PC-3 (cell line): ENCODE measurements at regions not wholly inside any gene's neighbourhood (a gene's known extent, or its start where the extent isn't known, plus 50 kb on each side); places are given as distances from the start of the nearest gene placed in this dataset.
"Not testable (repeated sequence)": the region's sequence is repeated elsewhere in the genome, so short reads cannot be mapped to it uniquely, and the experiment has no call there.

Experiments used
- ATAC-seq: fragments of 200-7000 bp; cut with Tn5 transposase; 2 replicates; pipeline ENCODE4 v1.9.1; 2020; ENCODE audit warnings: mild to moderate bottlenecking, moderate library complexity
- BruUV-seq: library from RNA; stranded (reverse); fragments of 400-500 nt; replicated peaks from 2 replicates; lab custom pipeline; 2021; lab: Mats Ljungman, UMichigan
- CTCF ChIA-PET: fragments of 300-600 bp; sonication (Branson Sonifier 250); formaldehyde crosslinking; loops from one replicate; lab custom pipeline; 2022; ENCODE audit warnings: antibody characterized with exemption; lab: Charles Lee
- POLR2A ChIA-PET: fragments of 300-600 bp; sonication (Branson Sonifier 250); formaldehyde crosslinking; loops from one replicate; lab custom pipeline; 2022; ENCODE audit warnings: antibody characterized with exemption; ENCODE audit not compliant: unreplicated experiment; lab: Charles Lee
- DNase-seq: peaks from one replicate; pipeline ENCODE4 v3.0.0-alpha.2; 2015
- H2AFZ ChIP-seq: fragments of 300-600 bp; sonication (generic); 2 replicates; pipeline ENCODE4 v1.6.0; 2016; ENCODE audit warnings: antibody characterized with exemption, low read length
- H3F3A ChIP-seq: fragments of 300-600 bp; sonication (generic); one replicate; pipeline ENCODE4 v1.6.0; 2017; ENCODE audit warnings: antibody characterized with exemption, low read length, control low read depth, mild to moderate bottlenecking; ENCODE audit not compliant: unreplicated experiment
- H3K27ac ChIP-seq: fragments of 300-600 bp; sonication (generic); 2 replicates; pipeline ENCODE4 v1.5.1; 2016; ENCODE audit warnings: mild to moderate bottlenecking, low read length
- H3K27me3 ChIP-seq: fragments of 300-600 bp; sonication (generic); 2 replicates; pipeline ENCODE4 v1.6.1; 2016; ENCODE audit warnings: low read length, mixed read lengths
- H3K36me3 ChIP-seq: fragments of 300-600 bp; sonication (generic); 2 replicates; pipeline ENCODE4 v1.6.1; 2016; ENCODE audit warnings: low read depth, mixed run types, low read length, mixed read lengths
- H3K4me1 ChIP-seq: fragments of 300-600 bp; sonication (generic); 2 replicates; pipeline ENCODE4 v1.5.1; 2016; ENCODE audit warnings: low read length; ENCODE audit not compliant: insufficient read depth
- H3K4me2 ChIP-seq: fragments of 300-600 bp; sonication (generic); 2 replicates; pipeline ENCODE4 v1.6.0; 2016; ENCODE audit warnings: low read length
- H3K4me3 ChIP-seq: fragments of 300-600 bp; sonication (generic); 2 replicates; pipeline ENCODE4 v1.5.1; 2016; ENCODE audit warnings: mild to moderate bottlenecking, low read length, mixed read lengths
- H3K79me2 ChIP-seq: fragments of 300-600 bp; sonication (generic); 2 replicates; pipeline ENCODE4 v1.6.1; 2017; ENCODE audit warnings: low read length, mixed read lengths
- H3K9ac ChIP-seq: fragments of 300-600 bp; sonication (generic); 2 replicates; pipeline ENCODE4 v1.6.0; 2016; ENCODE audit warnings: mild to moderate bottlenecking, low read length
- H3K9me2 ChIP-seq: fragments of 300-600 bp; sonication (generic); replicated peaks from 2 replicates; pipeline ENCODE4 v1.6.1; 2016; ENCODE audit warnings: mixed run types, low read length, mixed read lengths
- H3K9me3 ChIP-seq: fragments of 300-600 bp; sonication (generic); 2 replicates; pipeline ENCODE4 v1.6.1; 2016; ENCODE audit warnings: low read length, mixed read lengths
- H4K20me1 ChIP-seq: fragments of 300-600 bp; sonication (generic); 2 replicates; pipeline ENCODE4 v1.6.1; 2016; ENCODE audit warnings: low read length, mixed read lengths
- CTCF ChIP-seq: fragments of 300-600 bp; sonication (generic); conservative IDR thresholded peaks from 2 replicates; pipeline ENCODE4 v1.5.1; 2017; ENCODE audit warnings: antibody characterized with exemption, low read depth, mild to moderate bottlenecking, low read length
- EZH2 ChIP-seq: fragments of 300-600 bp; sonication (generic); IDR thresholded peaks from one replicate; pipeline ENCODE4 v1.6.1; 2017; ENCODE audit warnings: antibody characterized with exemption, mild to moderate bottlenecking, low read length; ENCODE audit not compliant: unreplicated experiment
- EZH2phosphoT487 ChIP-seq: fragments of 300-600 bp; sonication (generic); IDR thresholded peaks from 2 replicates; pipeline ENCODE4 v1.6.1; 2018; ENCODE audit warnings: mild to moderate bottlenecking, antibody characterized with exemption, low read length, borderline replicate concordance
- intact Hi-C: fragments of 100-400 bp; cut with micrococcal nuclease; formaldehyde crosslinking; loops from 2 replicates; pipeline ENCODE4 v1.9.0; 2023

GRCh38 chr1:194420706-194421105, 1234.3 kb upstream of the B3GALT2 start:
- no peak overlapping the region for H3K4me2 ChIP-seq
- H3K4me3 ChIP-seq = no peak overlapping the region
- H3K36me3 ChIP-seq = no peaks in the 10 kb centered on the region
- no peak overlapping the region for H3K27ac ChIP-seq
- H3K4me1 ChIP-seq = no peaks in the 10 kb centered on the region
- no peaks in the 10 kb centered on the region for H3K9me3 ChIP-seq
- ChIA-PET CTCF (no interaction called here), POLR2A (no interaction called here)
- no TSS peak for BruUV-seq
- no peaks in the 10 kb centered on the region for H3K79me2 ChIP-seq
- no peaks in the 10 kb centered on the region for H3K27me3 ChIP-seq
- no peaks in the 10 kb centered on the region for H3F3A ChIP-seq
- TF ChIP-seq EZH2phosphoT487 (no peak), EZH2 (no peak)
- DNase-seq (no peak), ATAC-seq (no peak)
- no peaks in the 10 kb centered on the region for H3K9me2 ChIP-seq
- intact Hi-C loops = no loop called here
- H4K20me1 ChIP-seq = no peaks in the 10 kb centered on the region
- no peak overlapping the region for H3K9ac ChIP-seq
- H2AFZ ChIP-seq = no peak overlapping the region

GRCh38 chr1:194419721-194420120, 1233.3 kb upstream of the B3GALT2 start:
- Histone ChIP-seq H4K20me1 (no peaks in the 10 kb centered on the region), H3K27ac (no peak overlapping the region), H3K27me3 (no peaks in the 10 kb centered on the region), H3K36me3 (no peaks in the 10 kb centered on the region), H3K4me3 (no peak overlapping the region), H3K9ac (no peak overlapping the region), H3K9me2 (no peaks in the 10 kb centered on the region), H3K79me2 (no peaks in the 10 kb centered on the region), H3F3A (no peaks in the 10 kb centered on the region), H3K9me3 (no peaks in the 10 kb centered on the region), H3K4me1 (no peaks in the 10 kb centered on the region), H3K4me2 (no peak overlapping the region), H2AFZ (no peak overlapping the region)
- TF ChIP-seq EZH2 (no peak), EZH2phosphoT487 (no peak), CTCF (no peak)
- ATAC-seq = no peak
- ChIA-PET CTCF (no interaction called here), POLR2A (no interaction called here)
- intact Hi-C loops = no loop called here
- no peak for DNase-seq
- BruUV-seq = no TSS peak

GRCh38 chr1:194410756-194411155, 1224.3 kb upstream of the B3GALT2 start:
- Histone ChIP-seq H3K9me3 (no peaks in the 10 kb centered on the region), H3K27me3 (no peaks in the 10 kb centered on the region), H4K20me1 (no peaks in the 10 kb centered on the region), H3K79me2 (no peaks in the 10 kb centered on the region), H2AFZ (no peak overlapping the region), H3K27ac (no peak overlapping the region), H3K4me3 (no peak overlapping the region), H3K4me1 (no peaks in the 10 kb centered on the region), H3K36me3 (no peaks in the 10 kb centered on the region), H3K9me2 (no peaks in the 10 kb centered on the region), H3F3A (no peaks in the 10 kb centered on the region), H3K4me2 (no peak overlapping the region), H3K9ac (no peak overlapping the region)
- intact Hi-C loops = no loop called here
- POLR2A ChIA-PET = no interaction called here
- CTCF ChIA-PET = no interaction called here
- BruUV-seq = no TSS peak
- ATAC-seq (no peak), DNase-seq (no peak)
- TF ChIP-seq CTCF (no peak), EZH2 (no peak), EZH2phosphoT487 (no peak)

- H3K79me2 ChIP-seq, POLR2A ChIA-PET, H3K27me3 ChIP-seq, H3K9ac ChIP-seq, intact Hi-C loops, H3K27ac ChIP-seq, H3K4me2 ChIP-seq, H2AFZ ChIP-seq, H3K4me1 ChIP-seq, H3F3A ChIP-seq, H3K4me3 ChIP-seq, H3K9me3 ChIP-seq, H3K36me3 ChIP-seq, H3K9me2 ChIP-seq, CTCF ChIA-PET, BruUV-seq, H4K20me1 ChIP-seq: not testable (repeated sequence)
- DNase-seq (peak; percentile 47), ATAC-seq (peak; percentile 64)
These were observed 1220.8 kb upstream of the B3GALT2 start for GRCh38 chr1:194407238-194407637.
